OCI-LY7 (cell line): ENCODE measurements at regions not wholly inside any gene's neighbourhood (a gene's known extent, or its start where the extent isn't known, plus 50 kb on each side); places are given as distances from the start of the nearest gene placed in this dataset.

ENCODE experiments used
- BruUV-seq: library from RNA; stranded (reverse); fragments of 400-500 nt; replicated peaks from 2 replicates; lab custom pipeline; 2021; lab: Mats Ljungman, UMichigan
- CTCF ChIA-PET: fragments of 300-600 bp; sonication (Branson Sonifier 250); formaldehyde crosslinking; loops from one replicate; lab custom pipeline; 2022; ENCODE audit warnings: antibody characterized with exemption; ENCODE audit not compliant: unreplicated experiment; lab: Charles Lee
- POLR2A ChIA-PET: fragments of 300-600 bp; sonication (Branson Sonifier 250); formaldehyde crosslinking; loops from one replicate; lab custom pipeline; 2022; ENCODE audit warnings: antibody characterized with exemption; lab: Charles Lee
- DNase-seq: peaks from one replicate; pipeline ENCODE4 v3.0.0-alpha.2; 2015; ENCODE audit warnings: low spot score
- H2AFZ ChIP-seq: fragments of 200-600 bp; sonication (generic), shearing (Covaris generic); 2 replicates; pipeline ENCODE4 v1.6.1; 2014; ENCODE audit warnings: mild to moderate bottlenecking, antibody characterized with exemption, low read length, moderate library complexity
- H3K27ac ChIP-seq: fragments of 200-600 bp; sonication (generic); 2 replicates; pipeline ENCODE4 v1.5.1; 2014; ENCODE audit warnings: mixed run types, low read depth, mild to moderate bottlenecking, moderate library complexity, low read length, inconsistent platforms; ENCODE audit not compliant: poor library complexity, severe bottlenecking
- H3K36me3 ChIP-seq: fragments of 200-600 bp; sonication (generic); 2 replicates; pipeline ENCODE4 v1.6.1; 2014; ENCODE audit warnings: mild to moderate bottlenecking, antibody characterized with exemption, low read length, moderate library complexity, mixed read lengths; ENCODE audit not compliant: insufficient read depth
- H3K4me1 ChIP-seq: fragments of 200-600 bp; sonication (generic); 2 replicates; pipeline ENCODE4 v1.5.1; 2014; ENCODE audit warnings: mild to moderate bottlenecking, low read length; ENCODE audit not compliant: insufficient read depth, poor library complexity, severe bottlenecking
- H3K4me2 ChIP-seq: fragments of 200-600 bp; sonication (generic); 2 replicates; pipeline ENCODE4 v1.6.1; 2014; ENCODE audit warnings: mild to moderate bottlenecking, low read length
- H3K4me3 ChIP-seq: fragments of 200-600 bp; sonication (generic); 2 replicates; pipeline ENCODE4 v1.5.1; 2014; ENCODE audit warnings: mild to moderate bottlenecking, low read depth, low read length; ENCODE audit not compliant: poor library complexity, severe bottlenecking
- H3K79me2 ChIP-seq: fragments of 200-600 bp; sonication (generic); 2 replicates; pipeline ENCODE4 v1.6.1; 2016; ENCODE audit warnings: low read depth, mild to moderate bottlenecking, low read length, moderate library complexity, mixed read lengths; ENCODE audit not compliant: insufficient read depth
- H3K9me2 ChIP-seq: fragments of 200-600 bp; sonication (generic); 2 replicates; pipeline ENCODE4 v1.6.1; 2016; ENCODE audit warnings: mild to moderate bottlenecking, low read length, mixed read lengths; ENCODE audit not compliant: insufficient read depth
- H3K9me3 ChIP-seq: fragments of 200-600 bp; sonication (generic); 2 replicates; pipeline ENCODE4 v1.6.1; 2014; ENCODE audit warnings: mild to moderate bottlenecking, mixed run types, low read length, mixed read lengths
- H4K20me1 ChIP-seq: fragments of 200-600 bp; sonication (generic); 2 replicates; pipeline ENCODE4 v1.6.1; 2014; ENCODE audit warnings: mild to moderate bottlenecking, antibody characterized with exemption, low read length, moderate library complexity, mixed read lengths; ENCODE audit not compliant: insufficient read depth
- EZH2phosphoT487 ChIP-seq: fragments of 200-600 bp; sonication (generic); IDR thresholded peaks from 2 replicates; pipeline ENCODE4 v1.6.1; 2018; ENCODE audit warnings: low read depth, borderline replicate concordance, mild to moderate bottlenecking, mixed run types, antibody characterized with exemption, low read length, moderate library complexity, mixed read lengths
- intact Hi-C: fragments of 100-400 bp; cut with micrococcal nuclease; formaldehyde crosslinking; loops from one replicate; pipeline ENCODE4 v1.10.0; 2022; ENCODE audit not compliant: unreplicated experiment
- TF ChIP-seq, protein P1 (sequence below): fragments of 200-600 bp; sonication (generic); conservative IDR thresholded peaks from 2 replicates; pipeline ENCODE4 v1.5.1; 2014; ENCODE audit warnings: mild to moderate bottlenecking, antibody characterized with exemption, low read length, moderate library complexity, mixed read lengths

GRCh38 chr14:26332966-26333365, 264.9 kb downstream of the NOVA1 start:
- no TSS peak for BruUV-seq
- intact Hi-C loops, result no loop called here
- no peak overlapping the region for H3K27ac ChIP-seq
- no peaks in the 10 kb centered on the region for H4K20me1 ChIP-seq
- no peaks in the 10 kb centered on the region for H3K36me3 ChIP-seq
- no peak overlapping the region for H3K4me2 ChIP-seq
- no peak overlapping the region for H2AFZ ChIP-seq
- TF ChIP-seq EZH2phosphoT487, result no peak
- TF ChIP-seq, protein P1, sequence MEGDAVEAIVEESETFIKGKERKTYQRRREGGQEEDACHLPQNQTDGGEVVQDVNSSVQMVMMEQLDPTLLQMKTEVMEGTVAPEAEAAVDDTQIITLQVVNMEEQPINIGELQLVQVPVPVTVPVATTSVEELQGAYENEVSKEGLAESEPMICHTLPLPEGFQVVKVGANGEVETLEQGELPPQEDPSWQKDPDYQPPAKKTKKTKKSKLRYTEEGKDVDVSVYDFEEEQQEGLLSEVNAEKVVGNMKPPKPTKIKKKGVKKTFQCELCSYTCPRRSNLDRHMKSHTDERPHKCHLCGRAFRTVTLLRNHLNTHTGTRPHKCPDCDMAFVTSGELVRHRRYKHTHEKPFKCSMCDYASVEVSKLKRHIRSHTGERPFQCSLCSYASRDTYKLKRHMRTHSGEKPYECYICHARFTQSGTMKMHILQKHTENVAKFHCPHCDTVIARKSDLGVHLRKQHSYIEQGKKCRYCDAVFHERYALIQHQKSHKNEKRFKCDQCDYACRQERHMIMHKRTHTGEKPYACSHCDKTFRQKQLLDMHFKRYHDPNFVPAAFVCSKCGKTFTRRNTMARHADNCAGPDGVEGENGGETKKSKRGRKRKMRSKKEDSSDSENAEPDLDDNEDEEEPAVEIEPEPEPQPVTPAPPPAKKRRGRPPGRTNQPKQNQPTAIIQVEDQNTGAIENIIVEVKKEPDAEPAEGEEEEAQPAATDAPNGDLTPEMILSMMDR, result no peak
- H3K79me2 ChIP-seq, result no peaks in the 10 kb centered on the region
- ChIA-PET POLR2A (interaction anchor here (0.6 to 0.8 kb wide), 3 partner anchors 9 to 253 kb away, joined by 3 read pairs; no protein-coding TSS in a partner anchor), CTCF (no interaction called here)
- no peak for DNase-seq
- H3K4me3 ChIP-seq, result no peak overlapping the region
- no peaks in the 10 kb centered on the region for H3K9me2 ChIP-seq
- no peaks in the 10 kb centered on the region for H3K4me1 ChIP-seq
- 0 out of 2 replicates have a peak, but pooled peaks cover 3% of the 10 kb centered on the region for H3K9me3 ChIP-seq

DNA sequence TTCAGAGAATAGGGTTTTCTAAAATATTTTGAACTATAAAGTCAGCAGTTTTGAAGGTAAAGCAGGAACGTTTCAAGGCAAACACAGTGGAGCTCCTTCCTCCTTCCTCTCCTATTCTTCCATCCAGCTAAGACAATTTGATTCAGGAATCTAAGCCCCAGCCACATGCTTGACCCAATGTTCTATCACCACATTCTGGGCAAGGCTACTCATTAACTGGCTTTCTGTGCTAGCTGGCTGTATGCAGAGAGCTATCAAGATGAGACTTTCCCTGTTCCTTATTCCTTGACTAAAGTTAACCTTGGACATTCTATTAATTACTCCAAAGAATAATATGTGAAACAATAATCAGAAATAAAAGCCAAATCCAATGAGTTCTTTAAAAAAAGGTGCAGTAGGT, 266.9 kb downstream of the NOVA1 start:
- TF ChIP-seq, protein P1, result no peak
- TF ChIP-seq EZH2phosphoT487, result no peak
- Histone ChIP-seq H3K79me2 (no peaks in the 10 kb centered on the region), H3K27ac (no peak overlapping the region), H3K4me1 (no peaks in the 10 kb centered on the region), H2AFZ (no peak overlapping the region), H3K36me3 (no peaks in the 10 kb centered on the region), H3K9me3 (0 out of 2 replicates have a peak, but pooled peaks cover 3% of the 10 kb centered on the region), H4K20me1 (no peaks in the 10 kb centered on the region), H3K4me3 (no peak overlapping the region), H3K4me2 (no peak overlapping the region), H3K9me2 (no peaks in the 10 kb centered on the region)
- ChIA-PET POLR2A (no interaction called here), CTCF (no interaction called here)
- intact Hi-C loops, result no loop called here
- DNase-seq, result no peak
- no TSS peak for BruUV-seq

DNA sequence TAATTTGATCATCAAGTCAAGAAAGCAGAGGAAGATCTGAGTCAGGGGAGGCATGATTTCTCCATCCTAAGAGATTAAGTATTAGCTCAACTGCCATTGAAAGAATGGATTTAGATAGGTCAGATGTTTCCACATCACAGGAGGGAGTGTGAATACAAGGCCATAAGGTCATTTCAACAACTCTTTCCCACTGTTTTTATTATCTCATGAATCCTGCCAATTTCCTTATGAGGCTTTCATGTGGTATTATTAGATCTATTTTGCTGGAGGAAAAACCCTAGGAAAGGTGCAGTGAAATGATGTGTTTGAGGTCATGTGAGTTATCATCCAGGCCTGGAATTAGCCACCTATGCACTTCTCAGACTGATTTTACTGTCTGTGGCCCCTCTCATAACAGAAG, 269.0 kb downstream of the NOVA1 start:
- TF ChIP-seq, protein P1, result no peak
- no peak for TF ChIP-seq EZH2phosphoT487
- no peaks in the 10 kb centered on the region for H4K20me1 ChIP-seq
- H3K9me2 ChIP-seq, result no peaks in the 10 kb centered on the region
- no peaks in the 10 kb centered on the region for H3K36me3 ChIP-seq
- no peak overlapping the region for H3K27ac ChIP-seq
- ChIA-PET POLR2A (interaction anchor here (0.6 to 1.2 kb wide), 2 partner anchors 8 to 69 kb away, joined by 4 read pairs; no protein-coding TSS in a partner anchor), CTCF (no interaction called here)
- no peaks in the 10 kb centered on the region for H3K79me2 ChIP-seq
- no peak overlapping the region for H3K4me2 ChIP-seq
- 0 out of 2 replicates have a peak, but pooled peaks cover 3% of the 10 kb centered on the region for H3K9me3 ChIP-seq
- DNase-seq, result no peak
- intact Hi-C loops, result no loop called here
- H2AFZ ChIP-seq, result no peak overlapping the region
- H3K4me3 ChIP-seq, result no peak overlapping the region
- BruUV-seq, result no TSS peak
- H3K4me1 ChIP-seq, result no peaks in the 10 kb centered on the region
